ENCODE measurements at regions not wholly inside any gene's neighbourhood (a gene's known extent, or its start where the extent isn't known, plus 50 kb on each side); places are given as distances from the start of the nearest gene placed in this dataset.

DNA sequence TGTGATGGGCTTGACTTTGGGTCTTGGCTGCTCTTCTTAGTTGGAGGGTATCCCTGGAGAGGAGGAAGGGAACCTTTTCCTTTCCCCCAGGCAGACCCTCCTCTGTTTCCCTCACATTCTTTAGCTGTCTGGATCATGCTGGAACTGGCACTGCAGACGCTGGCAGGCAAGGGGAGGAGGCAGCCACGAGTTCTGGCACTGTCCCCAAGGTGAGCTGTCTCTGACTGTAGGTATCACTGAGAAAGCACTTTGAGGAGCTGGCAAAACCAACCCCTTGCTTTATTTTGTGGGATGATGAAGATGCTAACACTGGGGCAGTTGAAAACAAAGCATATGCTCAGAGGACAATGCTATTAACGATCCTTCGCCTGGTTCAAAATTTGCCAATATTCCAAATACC, 175.0 kb downstream of the SOX2 start:
- no peak overlapping the region for H3K4me3 Mint-ChIP-seq
- no peak for ATAC-seq

DNA sequence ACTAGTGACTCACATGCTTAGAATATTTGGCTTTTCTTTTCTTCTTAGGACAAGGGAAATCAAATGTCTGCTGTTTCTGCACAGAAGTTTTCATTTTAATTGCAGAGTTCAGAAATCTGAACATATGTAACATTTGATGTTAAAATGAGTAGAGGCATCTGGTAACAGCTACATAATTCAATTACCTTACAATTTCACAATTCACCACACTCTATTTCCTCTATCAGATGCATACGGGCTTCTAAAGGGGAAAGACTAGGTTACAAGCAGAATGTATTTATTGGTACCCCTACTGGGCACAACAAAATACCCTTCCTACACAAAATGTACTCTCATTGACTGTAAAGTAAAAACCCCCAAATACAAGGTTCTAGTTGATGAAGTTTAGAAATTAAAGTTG, 176.0 kb downstream of the SOX2 start:
- Mint-ChIP-seq H3K9me3 (no peaks in the 10 kb centered on the region), H3K4me3 (no peak overlapping the region), H3K27ac (no peak overlapping the region), H3K4me1 (no peaks in the 10 kb centered on the region), H3K36me3 (no peaks in the 10 kb centered on the region)
- DNase-seq (ENCODE audit: low spot score in 2 of 2): no peak
- ATAC-seq: no peak

More for the DNA sequence above, 175.0 kb downstream of the SOX2 start:
- Mint-ChIP-seq H3K36me3 (no peaks in the 10 kb centered on the region), H3K9me3 (no peaks in the 10 kb centered on the region), H3K27ac (no peak overlapping the region), H3K4me1 (no peaks in the 10 kb centered on the region)
- no peak for DNase-seq (ENCODE audit: low spot score in 2 of 2)

DNA sequence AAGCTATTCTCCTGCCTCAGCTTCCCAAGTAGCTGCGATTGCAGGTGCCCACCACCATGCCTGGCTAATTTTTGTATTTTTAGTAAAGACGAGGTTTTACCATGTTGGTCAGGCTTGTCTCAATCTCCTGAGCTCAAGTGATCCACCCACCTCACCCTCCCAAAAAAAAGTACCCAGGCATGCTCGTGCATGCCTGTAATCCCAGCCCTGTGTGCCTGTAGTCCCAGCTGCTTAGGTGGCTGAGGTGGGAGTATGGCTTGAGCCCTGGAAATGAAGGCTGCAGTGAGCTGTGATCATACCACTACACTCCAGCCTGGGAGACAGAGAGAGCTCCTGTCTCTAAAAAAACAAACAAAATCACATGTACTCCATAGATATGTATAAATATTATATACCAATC, 176.5 kb downstream of the SOX2 start:
- ATAC-seq (no peak), DNase-seq (ENCODE audit: low spot score in 2 of 2) (no peak)
- no peaks in the 10 kb centered on the region for H3K36me3 Mint-ChIP-seq

DNA sequence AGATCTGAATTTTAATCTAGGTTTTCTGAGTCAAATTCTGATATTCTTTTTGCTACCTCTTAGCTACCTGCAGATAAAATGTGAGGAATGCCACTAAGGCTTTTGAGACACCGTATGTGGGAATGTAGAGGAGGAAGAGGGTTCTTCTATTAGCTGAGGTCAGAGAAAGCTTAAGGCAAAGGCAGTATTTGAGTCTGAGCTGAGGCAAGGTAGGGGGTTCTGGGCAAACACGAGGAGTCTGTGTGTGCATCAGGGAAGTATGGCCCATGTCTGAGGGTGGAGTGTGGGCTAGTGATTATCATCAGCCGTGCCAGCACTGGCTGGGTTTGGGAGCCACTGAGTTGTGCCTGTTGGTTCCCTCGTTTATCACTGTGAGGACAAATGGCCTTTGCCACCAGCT, 181.1 kb downstream of the SOX2 start:
- no peak for ATAC-seq
- no peak for DNase-seq (ENCODE audit: low spot score in 2 of 2)
- Mint-ChIP-seq H3K4me3 (no peak overlapping the region), H3K27ac (no peak overlapping the region), H3K36me3 (no peaks in the 10 kb centered on the region), H3K4me1 (no peaks in the 10 kb centered on the region), H3K9me3 (peaks cover 2% of the 10 kb centered on the region)

More for the DNA sequence above, 176.5 kb downstream of the SOX2 start:
- Mint-ChIP-seq H3K4me3 (no peak overlapping the region), H3K9me3 (no peaks in the 10 kb centered on the region), H3K4me1 (no peaks in the 10 kb centered on the region), H3K27ac (no peak overlapping the region)

DNA sequence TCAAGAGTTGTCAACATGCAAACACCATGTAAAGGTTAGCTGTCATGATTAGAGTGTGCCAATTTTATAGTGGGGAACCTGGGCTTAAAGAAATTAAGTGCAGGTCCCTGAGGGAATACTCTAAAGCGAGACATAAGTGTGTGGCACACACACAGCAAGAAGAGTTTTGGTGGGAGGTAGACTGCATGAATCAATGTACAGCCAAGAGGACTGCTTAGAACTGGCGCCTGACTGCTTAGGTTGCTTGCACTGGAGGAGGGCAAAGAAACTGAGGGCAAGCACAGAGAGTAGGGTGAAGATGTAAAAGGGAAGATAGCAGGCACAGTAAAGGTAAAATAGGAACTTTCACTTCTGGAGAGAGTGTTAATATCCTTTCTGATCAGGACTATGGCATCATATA, 184.9 kb downstream of the SOX2 start:
- H3K36me3 Mint-ChIP-seq: no peaks in the 10 kb centered on the region
- peaks cover 4% of the 10 kb centered on the region for H3K9me3 Mint-ChIP-seq
- no peak overlapping the region for H3K27ac Mint-ChIP-seq
- no peak overlapping the region for H3K4me3 Mint-ChIP-seq
- no peaks in the 10 kb centered on the region for H3K4me1 Mint-ChIP-seq
- peak; percentile 8 for ATAC-seq
- no peak for DNase-seq (ENCODE audit: low spot score in 2 of 2)

DNA sequence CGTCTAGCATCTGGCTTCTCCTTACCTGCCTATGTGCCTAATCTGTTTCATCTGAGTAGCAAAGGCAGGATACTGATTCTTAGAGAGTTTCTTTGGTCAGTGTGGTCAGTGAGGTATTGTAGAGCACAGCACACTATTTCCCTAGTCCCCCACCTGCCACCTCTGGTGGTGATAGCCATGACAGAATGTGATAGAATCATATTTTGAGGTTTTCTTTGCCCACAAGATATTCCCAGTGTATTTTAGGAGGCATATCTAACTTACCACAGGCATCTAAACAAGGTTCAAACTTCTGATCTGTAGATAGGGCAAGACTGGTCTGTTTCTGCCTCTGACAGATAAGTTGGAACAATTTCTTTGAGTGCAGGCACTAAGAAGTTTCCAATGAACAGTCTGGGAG, 188.0 kb downstream of the SOX2 start:
- Mint-ChIP-seq H3K36me3 (no peaks in the 10 kb centered on the region), H3K9me3 (peaks cover 4% of the 10 kb centered on the region), H3K27ac (no peak overlapping the region), H3K4me3 (no peak overlapping the region), H3K4me1 (no peaks in the 10 kb centered on the region)
- DNase-seq (ENCODE audit: low spot score in 2 of 2) (no peak), ATAC-seq (no peak)

DNA sequence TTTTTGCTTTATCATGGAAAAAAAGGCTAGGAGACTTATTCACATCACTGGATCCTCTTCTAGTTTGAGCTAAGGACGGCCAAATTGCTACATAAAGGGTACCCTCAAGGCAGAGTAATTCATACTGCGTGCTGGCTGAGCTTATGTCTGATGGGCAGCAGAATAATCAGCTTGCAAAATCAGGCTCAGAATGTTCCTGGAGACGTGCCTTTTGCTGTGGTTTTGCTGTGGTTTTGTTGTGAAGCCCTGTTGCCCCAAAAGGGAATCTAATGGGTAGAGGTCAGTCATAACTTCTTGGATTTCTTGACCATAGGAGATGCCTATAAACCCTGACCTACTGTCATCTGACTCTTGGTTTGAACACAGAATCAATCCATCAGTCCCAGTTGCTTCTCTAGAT, 189.9 kb downstream of the SOX2 start:
- H3K36me3 Mint-ChIP-seq: no peaks in the 10 kb centered on the region
- no peaks in the 10 kb centered on the region for H3K4me1 Mint-ChIP-seq
- H3K9me3 Mint-ChIP-seq: peaks cover 3% of the 10 kb centered on the region
- no peak for DNase-seq (ENCODE audit: low spot score in 2 of 2)
- no peak overlapping the region for H3K27ac Mint-ChIP-seq
- H3K4me3 Mint-ChIP-seq: no peak overlapping the region
- ATAC-seq: no peak

DNA sequence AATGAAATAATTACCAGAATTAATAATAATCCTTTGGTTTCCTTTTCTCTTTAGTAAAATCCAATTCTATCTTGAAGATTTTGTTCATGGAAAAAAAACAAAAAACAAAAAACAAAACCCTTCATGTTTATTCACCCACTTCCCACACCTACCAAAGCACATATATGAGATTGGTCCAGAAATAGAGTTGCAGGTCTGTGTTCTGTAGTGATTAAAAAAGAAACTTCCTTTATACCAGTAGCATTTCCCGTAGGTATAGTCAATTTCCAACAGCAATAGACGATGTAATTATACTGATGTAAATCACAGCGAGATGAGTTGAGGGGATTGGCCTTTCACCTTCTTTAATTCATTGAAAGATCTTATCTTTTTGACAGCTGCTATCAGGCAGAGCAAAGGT, 194.6 kb downstream of the SOX2 start:
- DNase-seq (ENCODE audit: low spot score in 2 of 2) (no peak), ATAC-seq (no peak)
- Mint-ChIP-seq H3K27ac (no peak overlapping the region), H3K9me3 (peaks cover 3% of the 10 kb centered on the region), H3K36me3 (no peaks in the 10 kb centered on the region), H3K4me1 (no peaks in the 10 kb centered on the region), H3K4me3 (no peak overlapping the region)

DNA sequence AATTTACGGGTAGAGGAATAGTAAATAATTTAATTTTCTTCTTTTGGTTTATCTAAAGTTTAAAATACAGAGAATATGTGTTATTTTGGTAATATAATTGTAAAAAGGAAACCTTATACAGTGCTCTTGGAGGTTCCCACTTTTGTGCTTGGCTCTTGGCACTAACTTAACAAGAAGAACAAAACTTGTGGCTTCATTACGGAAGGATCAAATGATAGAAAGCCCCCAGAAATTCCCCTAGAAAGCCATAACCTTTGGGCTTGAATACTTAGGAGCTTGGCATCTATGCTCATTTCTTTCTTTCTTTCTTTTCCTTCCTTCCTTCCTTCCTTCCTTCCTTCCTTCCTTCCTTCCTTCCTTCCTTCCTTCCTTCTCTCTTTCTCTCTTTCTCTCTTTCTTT, 197.5 kb downstream of the SOX2 start:
- DNase-seq (ENCODE audit: low spot score in 2 of 2) (no peak), ATAC-seq (no peak)
- Mint-ChIP-seq H3K36me3 (no peaks in the 10 kb centered on the region), H3K4me1 (no peaks in the 10 kb centered on the region), H3K9me3 (peaks cover 3% of the 10 kb centered on the region), H3K4me3 (no peak overlapping the region), H3K27ac (no peak overlapping the region)

DNA sequence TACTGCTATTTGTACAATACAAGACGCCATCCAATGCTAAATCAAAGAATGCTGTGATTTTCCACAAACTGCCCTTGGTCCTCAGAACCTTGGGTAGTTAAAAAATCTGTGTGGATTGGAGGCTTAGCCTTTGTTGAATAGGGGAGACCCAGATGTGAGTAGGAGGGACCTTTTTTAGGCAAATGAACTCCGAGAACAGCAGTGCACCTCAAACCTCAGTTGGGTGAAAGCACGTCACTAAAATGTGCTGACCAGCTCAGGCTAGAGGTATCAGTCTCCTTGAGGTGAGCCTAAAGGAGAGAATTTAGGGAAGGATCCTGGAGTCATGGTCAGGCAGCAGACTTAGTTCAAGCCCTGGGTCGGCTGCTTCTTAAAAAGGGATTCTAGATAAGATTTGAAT, 200.7 kb downstream of the SOX2 start:
- H3K4me1 Mint-ChIP-seq: no peaks in the 10 kb centered on the region
- H3K9me3 Mint-ChIP-seq: peaks cover 1% of the 10 kb centered on the region
- no peak overlapping the region for H3K4me3 Mint-ChIP-seq
- DNase-seq (ENCODE audit: low spot score in 2 of 2) (no peak), ATAC-seq (no peak)
- no peaks in the 10 kb centered on the region for H3K36me3 Mint-ChIP-seq
- H3K27ac Mint-ChIP-seq: no peak overlapping the region

DNA sequence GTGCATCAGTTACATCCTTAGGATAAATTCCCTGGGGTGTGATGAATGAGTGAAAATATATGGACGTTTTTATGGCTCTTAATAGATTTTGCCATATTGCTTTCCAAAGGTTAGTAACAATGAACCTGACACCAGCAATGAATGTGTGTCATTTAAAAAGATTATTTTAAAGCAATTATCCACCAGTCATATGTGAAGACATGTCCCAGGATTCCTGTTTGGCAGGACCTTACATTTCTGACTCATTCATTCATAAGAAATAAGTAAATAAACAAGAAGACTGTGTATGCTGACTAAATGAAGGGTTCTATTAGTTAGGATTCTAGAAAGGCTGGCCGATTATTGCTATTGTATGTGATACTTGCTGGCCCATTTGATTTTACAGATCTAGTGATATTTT, 201.5 kb downstream of the SOX2 start:
- H3K9me3 Mint-ChIP-seq: peaks cover 3% of the 10 kb centered on the region
- ATAC-seq: no peak
- H3K27ac Mint-ChIP-seq: no peak overlapping the region
- DNase-seq (ENCODE audit: low spot score in 2 of 2): no peak
- no peaks in the 10 kb centered on the region for H3K36me3 Mint-ChIP-seq
- no peak overlapping the region for H3K4me3 Mint-ChIP-seq
- no peaks in the 10 kb centered on the region for H3K4me1 Mint-ChIP-seq

DNA sequence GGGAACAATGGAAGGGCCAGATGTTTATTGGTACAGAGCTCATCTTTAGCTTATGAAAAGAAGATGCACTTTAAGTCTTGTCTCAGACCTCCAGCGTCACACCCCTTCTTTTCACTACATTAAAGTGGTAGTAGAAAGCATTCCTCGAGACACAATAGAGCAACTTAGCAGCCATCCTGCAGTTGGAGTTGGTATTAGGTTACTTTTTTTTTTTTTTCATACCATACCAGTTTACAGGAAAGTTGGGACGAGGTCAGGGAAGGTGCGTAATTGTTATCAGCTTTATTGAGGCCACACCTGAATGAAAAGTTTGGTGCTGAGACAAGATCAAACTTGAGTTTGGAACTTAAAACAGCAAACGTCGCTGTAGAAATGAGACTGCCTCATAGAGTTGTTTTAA, 203.8 kb downstream of the SOX2 start:
- ATAC-seq (no peak), DNase-seq (ENCODE audit: low spot score in 2 of 2) (no peak)
- H3K4me1 Mint-ChIP-seq: no peaks in the 10 kb centered on the region
- H3K36me3 Mint-ChIP-seq: no peaks in the 10 kb centered on the region
- H3K4me3 Mint-ChIP-seq: no peak overlapping the region
- peaks cover 7% of the 10 kb centered on the region for H3K9me3 Mint-ChIP-seq
- H3K27ac Mint-ChIP-seq: no peak overlapping the region

DNA sequence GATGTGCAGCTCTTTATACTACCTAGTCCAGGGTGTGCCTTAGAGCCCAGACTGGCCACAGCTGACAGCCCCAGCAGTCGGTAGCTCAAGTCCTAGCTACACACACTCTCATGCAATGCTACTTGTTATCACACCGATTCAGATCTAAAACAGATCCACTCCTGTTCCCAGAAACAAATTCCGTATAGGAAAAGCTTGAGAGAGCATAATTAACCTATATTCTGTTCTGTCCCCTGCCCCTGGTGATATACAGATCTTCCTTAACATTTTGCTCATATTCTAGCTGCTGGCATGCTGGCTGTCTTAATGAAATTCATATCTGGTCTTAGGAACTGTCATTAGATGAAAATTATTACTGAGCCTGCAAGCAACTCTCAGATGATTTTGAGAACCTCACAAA, 204.3 kb downstream of the SOX2 start:
- no peak overlapping the region for H3K4me3 Mint-ChIP-seq
- DNase-seq (ENCODE audit: low spot score in 2 of 2) (no peak), ATAC-seq (no peak)
- no peaks in the 10 kb centered on the region for H3K36me3 Mint-ChIP-seq
- H3K4me1 Mint-ChIP-seq: no peaks in the 10 kb centered on the region
- H3K9me3 Mint-ChIP-seq: peaks cover 7% of the 10 kb centered on the region
- no peak overlapping the region for H3K27ac Mint-ChIP-seq

DNA sequence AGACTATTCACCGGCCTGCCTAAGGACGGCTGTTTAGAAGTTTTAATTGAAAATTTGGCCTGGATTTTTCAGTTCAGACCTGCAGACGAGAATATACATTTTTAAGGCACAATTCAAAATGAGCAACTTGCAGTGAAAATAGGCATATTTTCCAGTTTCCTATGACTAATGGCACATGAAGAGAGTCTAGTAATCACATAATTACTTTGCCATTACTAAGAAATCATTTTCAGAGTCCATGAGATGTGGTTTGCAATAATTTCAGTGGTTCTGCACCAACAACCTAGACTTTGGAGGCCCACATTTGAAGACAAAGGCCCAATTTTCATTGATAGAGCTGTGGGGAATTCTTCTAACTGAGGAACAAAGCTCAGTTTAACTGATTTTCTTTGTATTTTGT, 205.3 kb downstream of the SOX2 start:
- no peak overlapping the region for H3K4me3 Mint-ChIP-seq
- no peaks in the 10 kb centered on the region for H3K36me3 Mint-ChIP-seq
- H3K27ac Mint-ChIP-seq: no peak overlapping the region
- no peak for DNase-seq (ENCODE audit: low spot score in 2 of 2)
- H3K9me3 Mint-ChIP-seq: peaks cover 7% of the 10 kb centered on the region
- no peaks in the 10 kb centered on the region for H3K4me1 Mint-ChIP-seq
- no peak for ATAC-seq

DNA sequence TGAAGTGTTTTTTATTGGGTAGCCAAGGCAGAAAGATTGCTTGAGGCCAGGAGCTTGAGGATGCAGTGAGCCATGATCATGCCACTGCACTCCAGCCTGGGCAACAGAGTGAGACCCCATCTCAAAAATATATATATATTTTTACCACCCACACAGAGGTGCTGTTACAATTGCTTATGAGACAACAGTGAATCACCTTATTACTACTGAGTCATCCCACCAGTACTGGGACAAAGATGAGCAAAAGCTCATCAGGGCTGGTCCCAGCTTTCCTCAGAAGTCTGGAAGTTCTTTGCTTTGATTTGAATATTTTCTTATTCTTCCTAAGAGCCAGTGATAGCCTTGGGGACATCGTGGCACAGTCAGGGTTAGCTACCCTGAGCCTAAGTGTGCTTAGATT, 207.7 kb downstream of the SOX2 start:
- Mint-ChIP-seq H3K27ac (no peak overlapping the region), H3K36me3 (no peaks in the 10 kb centered on the region), H3K4me1 (no peaks in the 10 kb centered on the region), H3K9me3 (peaks cover 8% of the 10 kb centered on the region), H3K4me3 (no peak overlapping the region)
- ATAC-seq (no peak), DNase-seq (ENCODE audit: low spot score in 2 of 2) (no peak)

DNA sequence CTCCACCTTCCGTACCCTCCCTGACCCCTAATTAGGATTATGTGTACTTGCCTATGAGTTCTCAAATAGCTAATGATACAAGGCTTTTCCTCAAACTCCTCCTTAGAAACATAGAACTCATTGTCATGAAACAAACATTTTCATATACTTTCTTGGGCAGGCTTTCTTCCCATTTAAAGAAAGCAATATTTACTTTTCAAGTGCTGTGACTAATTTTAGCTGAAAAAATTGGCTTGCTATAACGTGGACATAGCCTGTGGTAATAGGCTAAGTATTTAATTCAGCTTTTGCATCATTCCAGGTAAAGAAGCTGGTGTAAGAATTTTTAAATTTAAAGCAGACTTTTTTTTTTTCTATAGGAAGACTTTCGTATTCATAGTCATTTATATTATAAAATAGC, 208.7 kb downstream of the SOX2 start:
- ATAC-seq (no peak), DNase-seq (ENCODE audit: low spot score in 2 of 2) (no peak)
- no peak overlapping the region for H3K4me3 Mint-ChIP-seq
- no peak overlapping the region for H3K27ac Mint-ChIP-seq
- H3K9me3 Mint-ChIP-seq: peaks cover 8% of the 10 kb centered on the region
- no peaks in the 10 kb centered on the region for H3K36me3 Mint-ChIP-seq
- H3K4me1 Mint-ChIP-seq: no peaks in the 10 kb centered on the region

DNA sequence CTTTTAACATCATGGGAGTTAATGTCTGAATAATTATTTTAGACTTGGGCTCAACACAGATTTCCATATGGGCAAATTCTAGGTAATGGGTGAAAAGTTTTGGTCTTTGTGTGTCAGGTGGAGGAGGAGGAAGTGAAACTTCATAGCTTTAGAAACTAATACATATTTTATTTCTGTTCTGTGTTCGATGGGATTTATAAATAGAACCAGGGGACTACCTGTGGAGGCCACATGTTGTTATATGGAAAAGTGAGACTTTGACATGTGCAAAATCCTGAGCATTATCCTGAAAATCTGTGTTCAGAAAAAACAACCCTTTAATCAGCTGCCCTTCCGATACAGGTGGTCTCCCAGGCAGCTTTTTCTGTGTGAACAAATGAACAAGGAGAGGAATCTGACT, 209.5 kb downstream of the SOX2 start:
- H3K9me3 Mint-ChIP-seq: peaks cover 8% of the 10 kb centered on the region
- H3K4me3 Mint-ChIP-seq: no peak overlapping the region
- DNase-seq (ENCODE audit: low spot score in 2 of 2): no peak
- ATAC-seq: no peak
- no peaks in the 10 kb centered on the region for H3K4me1 Mint-ChIP-seq
- no peaks in the 10 kb centered on the region for H3K36me3 Mint-ChIP-seq
- H3K27ac Mint-ChIP-seq: no peak overlapping the region
